HG03521 (cell line): ENCODE measurements at regions not wholly inside any gene's neighbourhood (a gene's known extent, or its start where the extent isn't known, plus 50 kb on each side); places are given as distances from the start of the nearest gene placed in this dataset.
"Not testable (repeated sequence)": the region's sequence is repeated elsewhere in the genome, so short reads cannot be mapped to it uniquely, and the experiment has no call there.

ENCODE experiments used
- ATAC-seq: cut with Tn5 transposase; IDR thresholded peaks from one replicate; pipeline ENCODE4 v1.9.1; 2021; ENCODE audit warnings: mild to moderate bottlenecking, moderate library complexity; ENCODE audit not compliant: unreplicated experiment

DNA sequence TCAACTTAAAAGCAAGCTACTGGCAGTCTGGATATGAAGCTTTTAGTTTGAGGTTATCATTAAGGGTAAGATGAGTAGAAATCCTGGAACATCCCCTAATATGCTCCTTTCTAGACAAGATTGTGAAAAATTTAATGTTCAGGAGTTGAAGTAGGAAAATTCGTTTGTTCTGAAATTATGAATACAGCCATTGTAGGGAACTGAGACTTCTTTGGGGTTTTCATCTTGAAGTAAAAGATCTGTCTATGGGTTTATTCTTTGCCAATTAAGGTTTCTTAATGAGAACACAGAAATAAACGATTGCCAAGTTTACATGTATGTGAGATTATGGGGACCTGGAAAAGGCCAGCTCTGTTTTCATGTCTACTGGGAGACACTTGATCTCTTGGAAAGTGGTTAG, 225.6 kb upstream of the MOCS1 start:
- no peak for ATAC-seq

GRCh38 chr6:40152701-40153436, 218.6 kb upstream of the MOCS1 start:
- no peak for ATAC-seq

DNA sequence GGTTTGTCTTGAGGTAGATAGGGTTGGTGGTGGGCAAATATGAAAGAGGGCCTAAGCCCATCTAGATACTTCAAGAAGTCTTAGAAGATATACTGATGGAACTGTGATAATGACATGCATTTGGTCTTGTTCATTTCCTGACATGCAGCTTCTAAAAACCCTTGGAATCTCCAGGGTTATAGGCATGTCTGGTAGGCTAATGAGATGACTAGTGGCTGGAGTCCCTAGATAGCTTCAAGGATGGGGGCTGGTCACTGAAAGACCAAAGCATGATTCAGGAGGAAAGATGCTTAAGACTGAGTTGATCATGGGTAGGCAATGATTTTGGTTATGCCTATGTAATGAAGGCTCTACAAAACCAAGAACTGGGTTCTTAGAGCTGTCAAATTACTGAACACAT, 217.9 kb upstream of the MOCS1 start:
- no peak for ATAC-seq

GRCh38 chr6:40148882-40149573, 214.8 kb upstream of the MOCS1 start:
- peak; percentile 95 for ATAC-seq

- ATAC-seq = no peak
Measured at GRCh38 chr6:40146902-40147301, 212.6 kb upstream of the MOCS1 start.

DNA sequence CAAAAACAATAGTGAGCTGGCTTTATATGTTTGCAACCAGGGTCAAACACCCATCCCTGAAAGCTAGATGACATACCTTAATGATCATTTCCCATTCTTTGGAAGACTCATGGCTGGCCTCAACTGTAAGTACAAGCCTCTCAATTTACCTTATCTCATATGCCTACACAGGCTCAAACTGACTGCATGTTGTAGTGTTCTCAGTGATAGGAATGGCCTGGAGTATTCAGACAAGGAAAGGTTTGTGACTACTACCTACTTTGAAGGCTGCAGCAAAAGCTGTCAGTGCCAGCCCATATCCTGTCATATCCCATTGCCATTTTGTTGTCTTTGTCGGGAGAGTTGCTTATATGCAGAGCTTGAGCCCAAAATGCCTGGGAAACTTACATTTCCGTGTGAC, 205.2 kb upstream of the MOCS1 start:
- no peak for ATAC-seq

DNA sequence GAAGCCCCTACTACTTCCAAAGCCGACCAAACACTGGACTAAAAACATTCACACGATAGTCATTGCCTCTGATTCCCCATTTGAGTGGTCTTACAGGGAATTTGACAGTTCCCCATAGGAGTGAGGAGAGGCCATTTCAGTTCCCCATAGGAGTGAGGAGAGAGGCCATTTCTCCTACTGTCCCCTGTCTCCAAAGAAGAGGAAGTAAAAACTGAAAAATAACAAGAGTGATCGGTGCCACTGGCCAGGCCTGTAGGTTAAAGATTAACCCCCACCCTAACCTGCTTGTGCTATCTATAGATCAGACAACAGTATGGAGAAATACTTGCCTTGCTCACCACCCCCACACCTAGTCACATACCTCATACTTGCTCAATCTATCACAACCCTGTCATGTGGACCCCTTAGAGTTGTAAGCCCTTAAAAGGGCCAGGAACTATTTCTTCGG, 204.0 kb upstream of the MOCS1 start:
- ATAC-seq = peak; percentile 42

GRCh38 chr6:40135491-40136072, 201.3 kb upstream of the MOCS1 start:
- no peak for ATAC-seq

GRCh38 chr6:40133981-40134380, 199.7 kb upstream of the MOCS1 start:
- ATAC-seq = not testable (repeated sequence)

- no peak for ATAC-seq
Measured at GRCh38 chr6:40131675-40132074, 197.4 kb upstream of the MOCS1 start.

GRCh38 chr6:40128127-40128526, 193.9 kb upstream of the MOCS1 start:
- ATAC-seq = no peak

GRCh38 chr6:40125680-40126394, 191.6 kb upstream of the MOCS1 start:
- no peak for ATAC-seq

- ATAC-seq = no peak
Measured at GRCh38 chr6:40124924-40125323, 190.7 kb upstream of the MOCS1 start.

GRCh38 chr6:40116832-40117231, 182.6 kb upstream of the MOCS1 start:
- ATAC-seq = no peak

DNA sequence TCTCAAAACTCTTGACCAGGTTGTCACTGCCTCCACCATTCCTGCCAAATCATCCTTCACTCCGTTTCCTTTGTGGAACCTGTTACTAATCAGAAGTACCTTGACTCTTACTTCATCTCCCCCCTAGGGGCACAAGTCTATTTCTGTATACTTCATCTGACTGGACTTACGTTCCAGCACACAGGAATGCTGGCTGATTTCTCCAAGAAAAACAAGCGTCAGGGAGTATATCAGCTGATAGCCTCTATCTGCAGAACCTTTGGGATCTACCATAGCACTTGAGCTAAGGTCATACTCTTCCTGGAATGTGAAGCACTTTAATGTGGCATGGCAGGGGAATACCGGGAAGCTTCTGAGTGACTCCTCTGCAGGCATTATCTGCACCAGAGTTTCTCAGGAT, 178.1 kb upstream of the MOCS1 start:
- ATAC-seq = no peak

GRCh38 chr6:40108736-40109135, 174.5 kb upstream of the MOCS1 start:
- ATAC-seq = no peak

DNA sequence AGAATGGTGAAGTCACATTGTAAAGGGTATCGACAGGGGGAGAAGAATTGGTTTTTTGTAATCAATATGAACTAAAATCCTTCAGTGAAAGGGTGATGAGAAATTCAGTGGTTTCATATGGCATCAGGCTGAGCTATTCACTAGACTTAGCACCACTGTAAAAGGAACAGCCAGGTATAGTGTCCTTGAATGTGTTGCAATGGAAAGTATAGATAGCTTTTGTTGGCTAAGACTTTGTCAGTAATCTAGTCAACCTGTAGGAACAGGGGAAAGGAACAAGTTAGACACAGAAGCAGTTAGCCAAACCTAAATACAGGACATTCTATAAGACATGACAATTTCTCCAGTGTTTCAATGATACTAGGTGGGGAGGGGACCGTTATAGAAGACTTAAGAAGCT, 172.6 kb upstream of the MOCS1 start:
- ATAC-seq = no peak

DNA sequence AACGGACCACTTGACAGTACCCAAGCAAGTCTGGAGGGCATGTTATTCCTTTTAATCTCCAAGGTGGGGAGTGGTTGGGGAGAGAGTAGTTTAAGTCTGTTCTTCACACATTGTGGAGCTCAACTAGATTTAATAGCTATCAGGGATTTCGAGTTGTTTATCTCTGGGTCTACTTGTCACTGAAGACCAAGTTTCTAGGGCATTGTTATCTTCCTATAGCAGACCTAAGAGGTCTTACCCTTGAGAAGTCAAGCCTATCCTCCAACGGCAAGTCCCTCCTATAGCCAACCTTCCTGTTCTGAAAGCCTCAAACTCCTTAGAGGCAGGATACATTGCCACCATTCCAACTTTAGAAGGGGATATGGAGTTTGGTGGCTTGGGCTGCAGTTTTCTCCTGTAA, 164.5 kb upstream of the MOCS1 start:
- no peak for ATAC-seq

DNA sequence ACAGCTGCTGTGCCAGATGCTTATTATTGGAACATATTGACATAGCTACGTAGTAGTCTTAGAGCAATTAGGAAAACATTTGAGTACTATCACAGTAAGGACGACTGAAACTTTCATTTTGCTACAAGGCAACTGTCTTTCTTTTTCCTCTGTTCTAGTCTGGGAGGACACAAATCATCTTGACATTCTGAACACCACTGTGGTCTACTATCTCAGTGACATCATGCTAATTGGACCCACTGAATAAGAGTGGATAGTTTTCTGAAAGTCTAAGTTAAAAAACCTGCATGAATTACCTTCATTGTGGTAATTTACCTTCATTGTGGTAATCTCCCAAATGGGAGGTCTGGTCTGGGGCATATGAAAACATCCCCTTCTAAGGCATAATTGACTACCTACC, 163.3 kb upstream of the MOCS1 start:
- no peak for ATAC-seq

DNA sequence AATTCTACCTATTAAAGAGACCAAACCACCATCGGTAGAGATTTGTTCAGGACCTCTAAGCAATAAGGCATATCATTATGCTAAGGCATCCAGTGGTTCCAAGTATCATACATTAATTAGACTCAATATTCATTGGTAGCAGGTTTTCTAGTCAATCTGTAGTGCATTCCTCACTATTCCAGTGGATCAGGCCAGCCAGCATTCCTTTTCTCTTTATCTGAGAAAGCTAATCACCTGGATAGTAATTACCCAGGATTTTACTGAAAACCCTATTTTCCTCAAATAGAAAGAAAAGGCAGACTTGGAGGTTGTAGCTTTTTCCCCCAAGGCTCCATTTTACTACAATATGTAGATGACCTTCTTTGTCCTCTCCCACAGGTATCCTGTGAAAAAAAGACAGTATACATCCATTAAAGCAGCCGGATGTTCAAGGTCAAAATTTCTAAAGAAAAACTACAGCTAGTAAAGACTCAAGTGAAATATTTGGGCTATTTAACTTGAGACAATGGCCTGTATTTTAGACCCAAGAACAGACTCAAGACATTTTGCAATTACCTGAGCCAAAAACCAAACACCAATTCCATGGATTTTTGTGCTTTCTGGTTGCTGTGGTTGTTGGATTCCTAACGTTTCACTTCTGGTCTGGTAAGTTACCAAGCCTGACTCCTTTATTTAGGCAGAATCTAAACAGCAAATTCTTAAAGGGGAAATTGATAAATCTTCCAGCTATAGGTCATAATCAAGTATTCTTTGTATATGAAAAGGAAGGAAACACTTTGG, 149.1 kb upstream of the MOCS1 start:
- ATAC-seq = no peak
